T-helper 1 cell (primary cell): ENCODE measurements at regions not wholly inside any gene's neighbourhood (a gene's known extent, or its start where the extent isn't known, plus 50 kb on each side); places are given as distances from the start of the nearest gene placed in this dataset.

Experiments
- DNase-seq, 5 donors: peaks; one replicate each; pipeline ENCODE4 v3.0.0-alpha.2; 2012 to 2020

DNA sequence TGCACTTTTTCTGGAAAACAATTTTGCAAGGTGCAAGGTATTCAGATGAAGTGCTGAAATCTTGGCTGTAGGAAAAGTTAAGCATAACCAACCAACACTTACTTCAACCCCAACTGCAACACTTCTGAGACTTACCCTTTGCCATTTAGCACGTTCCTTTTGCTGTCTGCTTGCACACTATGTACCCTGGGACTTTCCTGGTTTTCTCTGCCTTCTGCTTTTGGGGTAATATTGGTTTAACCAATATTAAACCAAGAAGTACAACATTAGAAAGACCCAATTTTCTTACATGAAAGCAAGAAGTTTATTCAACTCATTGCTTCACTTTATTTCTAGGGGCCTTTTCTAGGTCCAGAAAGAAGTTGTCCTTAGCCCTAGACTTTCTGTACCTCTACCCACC lies 193.0 kb downstream of the HLX start:
- no peak for DNase-seq

DNA sequence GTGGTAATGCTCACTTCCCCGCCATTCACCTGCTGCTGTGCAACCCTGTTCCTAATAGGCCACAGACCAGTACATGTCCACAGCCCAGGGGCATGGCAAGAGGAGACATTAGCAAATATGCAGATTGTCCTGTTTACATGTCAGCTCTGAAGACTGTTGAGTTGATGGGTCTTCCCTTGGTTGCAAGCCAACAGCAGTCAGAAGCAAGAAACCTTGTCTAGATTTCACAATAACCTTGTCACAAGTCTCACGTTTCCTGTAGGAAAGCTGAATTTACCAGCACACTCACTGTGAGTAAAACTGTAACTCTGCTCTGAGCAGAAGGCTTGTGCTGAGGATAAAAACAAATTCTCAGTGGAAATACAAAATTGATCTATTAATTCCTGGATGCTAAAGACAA lies 195.1 kb downstream of the HLX start:
- DNase-seq: peak in 1 of 5 donors; percentile 10

DNA sequence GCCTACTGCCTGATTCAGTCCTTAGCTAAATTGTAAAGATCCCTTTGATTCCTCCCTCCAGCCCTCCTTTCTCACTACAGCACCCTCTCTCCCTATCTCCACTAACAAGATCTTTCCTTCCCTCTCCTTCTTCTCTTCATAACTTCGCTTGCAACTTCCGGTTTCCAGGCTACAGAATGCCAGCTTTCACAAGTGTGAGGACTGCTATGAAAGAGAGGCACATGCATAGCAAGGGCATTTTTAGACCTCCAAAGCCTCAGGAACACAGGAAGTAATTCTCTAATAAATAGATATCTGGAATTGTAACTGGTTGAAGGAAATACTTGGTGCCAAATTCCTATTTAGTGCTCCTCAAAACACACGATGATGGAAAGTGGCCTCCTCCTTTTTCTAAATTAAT lies 196.7 kb downstream of the HLX start:
- no peak for DNase-seq

- DNase-seq: no peak
Measured at GRCh38 chr1:221076391-221076811, 197.2 kb downstream of the HLX start.

DNA sequence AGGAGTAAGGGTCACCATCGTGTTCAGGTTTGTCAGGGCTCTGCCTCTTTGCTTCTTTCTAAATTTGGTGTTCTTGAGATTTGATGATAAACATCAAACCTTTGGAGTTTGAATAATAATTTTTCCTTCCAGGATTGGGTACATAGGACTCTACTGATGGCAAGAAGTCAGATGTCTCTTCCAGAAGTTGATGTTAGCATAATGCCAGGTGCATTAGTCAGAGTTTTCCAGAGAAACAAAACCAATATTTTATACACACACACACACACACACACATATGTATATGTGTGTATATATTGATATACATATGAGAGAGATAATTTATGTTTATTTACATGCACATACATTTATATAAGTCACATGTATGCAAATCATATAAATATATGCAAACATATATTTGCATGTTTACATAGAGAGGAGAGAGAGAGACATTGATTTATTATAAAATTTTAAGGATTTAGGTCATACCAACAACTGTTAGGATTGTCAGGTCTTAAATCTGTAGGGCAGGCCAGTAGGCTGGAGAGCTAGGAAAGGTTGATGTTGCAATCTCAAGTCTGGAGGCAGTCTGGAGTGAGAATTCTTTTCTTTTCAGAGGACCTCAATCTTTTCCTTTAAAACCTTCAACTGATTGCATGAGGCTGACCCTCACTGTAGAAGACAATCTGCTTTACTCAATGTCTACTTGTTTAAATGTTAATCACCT lies 199.2 kb downstream of the HLX start:
- DNase-seq: no peak

DNA sequence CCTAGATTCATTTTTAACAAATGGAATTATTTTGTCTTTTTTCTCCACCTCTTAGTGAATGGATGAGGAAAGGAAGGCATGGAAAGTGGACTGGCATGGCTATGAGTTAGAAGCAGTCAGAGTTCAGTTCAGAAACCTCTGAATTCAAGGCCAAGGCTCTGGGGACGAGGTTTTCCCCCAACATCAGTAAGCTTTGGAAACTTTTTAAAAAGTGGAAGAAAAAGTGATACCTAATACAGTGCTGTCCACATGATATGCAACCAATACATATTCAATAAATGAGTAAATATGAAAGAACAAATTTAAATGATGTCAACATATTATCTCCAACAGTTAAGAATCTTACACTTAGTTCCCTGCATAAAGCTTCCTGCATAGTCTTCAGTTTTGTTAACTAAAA lies 204.7 kb downstream of the HLX start:
- DNase-seq: no peak

DNA sequence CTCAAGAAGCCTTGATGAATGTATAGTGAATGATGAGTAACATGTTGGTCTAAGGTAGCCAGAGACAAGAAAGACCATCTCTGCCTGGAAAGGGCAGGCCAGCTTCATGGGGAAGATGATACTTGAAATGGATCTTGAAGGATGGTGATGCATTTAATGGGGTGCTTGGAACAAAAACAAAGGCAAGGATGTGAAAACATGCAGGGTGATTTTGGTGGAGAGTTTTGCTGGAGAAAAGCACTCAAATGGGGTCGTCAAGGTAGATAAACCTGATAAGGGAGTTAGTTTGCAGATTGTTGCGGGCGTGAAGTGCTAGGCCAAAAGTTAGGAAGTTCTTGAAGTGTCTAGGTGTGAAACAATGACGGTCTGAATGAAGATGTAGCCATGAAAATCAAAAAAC lies 205.4 kb downstream of the HLX start:
- DNase-seq: no peak

- no peak for DNase-seq
Measured at GRCh38 chr1:221085701-221086375, 206.6 kb downstream of the HLX start.

- DNase-seq: no peak
Measured at GRCh38 chr1:221087919-221088318, 208.7 kb downstream of the HLX start.

GRCh38 chr1:221089273-221089672 lies 210.0 kb downstream of the HLX start:
- DNase-seq: no peak

DNA sequence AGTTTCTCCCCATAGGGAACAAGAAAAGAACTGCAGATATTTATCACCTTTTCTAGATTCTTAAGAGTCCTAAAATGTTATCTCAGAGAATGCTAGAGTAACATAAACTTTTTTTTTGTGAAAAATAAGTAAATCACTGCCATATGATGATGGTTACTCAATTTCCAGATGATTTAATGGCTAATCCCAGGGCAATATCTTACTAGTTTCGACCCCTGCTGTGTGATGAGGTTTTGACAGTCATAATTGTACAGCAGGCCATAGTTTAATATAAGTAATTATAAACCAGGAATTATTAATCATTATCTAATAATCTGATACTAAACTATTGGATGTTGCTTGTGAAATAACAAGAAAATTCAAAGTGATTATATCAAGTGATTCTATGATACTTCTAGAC lies 210.6 kb downstream of the HLX start:
- DNase-seq: no peak

- DNase-seq: no peak
Measured at GRCh38 chr1:221093903-221094791, 214.9 kb downstream of the HLX start.

DNA sequence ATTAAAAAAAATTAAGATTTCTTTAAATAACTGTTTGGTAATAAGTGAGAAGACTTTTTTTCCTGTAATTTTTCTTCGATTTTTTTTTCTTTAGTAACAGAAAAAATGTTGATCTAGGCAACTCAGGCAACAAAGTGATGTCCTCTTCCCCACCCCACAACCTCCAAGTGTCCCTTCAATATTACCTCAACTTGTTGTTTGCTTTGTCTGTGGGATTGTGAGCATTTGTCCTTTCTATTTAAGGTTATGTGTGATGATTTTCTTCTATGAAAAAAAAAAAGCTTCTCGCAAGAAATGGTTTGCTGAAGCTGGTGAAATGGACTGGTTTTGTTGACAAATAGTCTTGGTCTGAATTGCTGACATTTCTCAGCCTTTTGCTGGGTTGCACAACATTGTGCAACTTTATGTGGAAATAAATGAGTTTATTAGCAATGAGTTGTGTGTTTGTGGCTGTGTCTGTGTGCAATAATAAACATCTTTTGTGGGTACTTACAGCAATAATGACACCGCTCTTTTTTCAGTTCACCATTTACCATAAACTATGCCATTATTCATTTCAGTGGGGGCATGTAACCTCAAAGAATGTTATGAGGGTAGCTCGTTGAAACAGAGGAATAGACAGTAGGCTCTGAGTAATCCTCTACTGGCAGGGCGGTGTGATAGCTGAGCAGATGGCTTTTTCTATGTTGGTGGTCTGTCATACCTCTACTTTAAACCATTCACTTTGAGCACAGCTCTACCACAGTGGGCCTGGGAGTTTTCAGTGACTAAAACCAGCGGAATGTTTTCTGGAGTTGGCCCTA lies 218.4 kb downstream of the HLX start:
- no peak for DNase-seq

DNA sequence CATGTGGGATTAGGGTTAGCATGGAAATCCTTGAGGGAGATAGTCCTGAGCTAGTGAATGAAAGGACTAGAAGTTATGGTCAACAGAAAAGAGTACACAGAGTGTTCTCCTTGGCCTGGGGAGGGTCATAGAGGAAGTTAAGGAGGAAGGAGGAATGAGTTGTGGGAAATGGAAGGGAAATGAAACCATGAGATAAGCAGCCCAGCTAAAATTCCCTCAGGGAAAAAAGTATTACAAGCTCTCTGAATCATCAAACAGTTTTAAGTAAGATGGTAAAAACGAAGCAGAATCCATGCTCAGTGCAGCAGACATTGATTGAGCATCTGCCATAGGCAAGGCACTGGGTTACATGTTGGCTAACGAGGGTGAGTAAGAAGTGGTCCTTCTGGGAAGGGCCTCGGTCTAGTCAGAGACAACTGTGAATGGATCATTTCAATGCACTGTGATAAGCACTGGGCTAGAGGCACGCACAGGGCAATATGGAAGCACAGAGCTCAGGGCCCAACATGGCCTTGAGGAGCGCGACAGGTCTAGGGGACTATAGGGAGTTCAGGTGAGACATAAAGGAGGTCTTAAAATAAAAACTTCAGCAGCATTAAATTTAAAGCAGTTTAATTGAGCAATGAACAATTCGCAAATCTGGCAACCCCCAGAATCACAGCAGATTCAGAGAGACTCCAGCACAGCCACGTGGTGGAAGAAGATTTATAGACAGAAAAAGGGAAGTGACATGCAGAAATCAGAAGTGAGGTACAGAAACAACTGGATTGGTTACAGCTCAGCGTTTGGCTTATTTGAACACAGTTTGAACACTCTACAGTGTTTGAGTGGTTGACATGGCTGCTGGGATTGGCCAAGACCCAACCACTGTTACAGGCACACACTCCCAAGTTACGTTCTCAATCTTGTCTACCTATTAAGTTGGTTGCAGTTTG lies 219.5 kb downstream of the HLX start:
- no peak for DNase-seq

- no peak for DNase-seq
Measured at GRCh38 chr1:221099747-221100595, 220.7 kb downstream of the HLX start.

DNA sequence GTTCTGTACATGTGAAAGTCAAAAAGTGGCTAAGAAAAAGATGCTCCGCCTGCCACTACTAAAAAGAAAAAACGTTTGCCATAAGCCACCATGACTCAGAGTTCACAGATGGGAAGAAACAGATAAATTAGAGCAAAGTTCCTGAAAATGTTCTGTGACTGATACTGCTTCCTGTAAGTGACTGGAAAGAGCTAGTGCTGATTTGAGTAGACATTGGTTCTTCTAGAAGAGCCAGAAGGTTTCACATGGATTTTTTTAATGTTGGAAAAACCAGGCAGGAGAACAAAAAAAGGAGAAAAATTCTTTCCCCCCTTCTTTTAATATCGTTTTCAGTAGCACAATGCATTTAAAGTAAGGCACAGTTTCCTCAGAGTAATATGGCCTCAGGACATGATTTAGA lies 221.4 kb downstream of the HLX start:
- DNase-seq: no peak

GRCh38 chr1:221101807-221102605 lies 222.8 kb downstream of the HLX start:
- no peak for DNase-seq

DNA sequence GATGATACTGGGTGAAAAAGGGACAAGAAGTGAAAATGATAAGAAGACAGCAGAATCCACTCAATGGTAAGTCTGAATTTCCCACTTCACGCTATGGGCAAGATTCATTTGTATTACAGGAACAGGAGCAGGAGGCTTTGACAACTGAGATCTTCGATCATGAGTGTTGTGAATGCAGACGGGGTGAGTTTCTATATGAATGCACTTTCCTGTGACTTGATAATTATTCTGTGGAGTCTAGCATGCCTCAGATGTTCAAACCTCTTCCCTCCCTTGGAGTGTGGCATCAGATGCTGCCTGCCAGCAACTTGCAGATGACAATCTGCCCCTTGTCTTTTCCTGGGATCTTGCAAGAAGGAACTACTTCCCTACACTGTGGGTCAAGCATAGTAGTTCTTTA lies 225.4 kb downstream of the HLX start:
- DNase-seq: no peak

- no peak for DNase-seq
Measured at GRCh38 chr1:221105578-221105977, 226.3 kb downstream of the HLX start.

- DNase-seq: no peak
Measured at GRCh38 chr1:221106616-221107015, 227.4 kb downstream of the HLX start.
